ENCODE measurements at regions not wholly inside any gene's neighbourhood (a gene's known extent, or its start where the extent isn't known, plus 50 kb on each side); places are given as distances from the start of the nearest gene placed in this dataset.

DNA sequence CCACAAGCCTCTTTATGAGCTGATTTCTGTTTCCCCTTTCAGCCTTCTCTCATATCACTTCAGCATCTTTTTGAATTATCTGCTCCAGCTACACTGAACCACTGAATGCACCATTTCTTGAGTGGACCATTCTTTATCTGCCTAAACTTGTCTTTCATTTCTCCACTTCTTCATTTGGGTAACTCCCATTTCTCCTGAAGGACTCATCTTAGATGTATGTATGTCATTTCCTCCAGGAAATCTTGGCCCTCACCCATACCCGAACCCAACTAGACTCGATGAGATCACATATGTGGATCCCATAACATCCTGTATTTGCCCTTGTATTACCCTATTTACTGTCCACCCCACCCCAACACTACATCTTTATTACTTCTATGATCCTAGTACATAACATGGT lies 249.8 kb downstream of the KIF4B start:
- TF ChIP-seq RCOR1 (IDR thresholded peaks at IDR 0.05; ENCODE audit: insufficient replicate concordance, low read length) (no peak), CTCF (conservative IDR thresholded peaks at IDR 0.05; ENCODE audit: low read depth, low read length) (no peak), POLR2A (IDR thresholded peaks at IDR 0.05; ENCODE audit: low read depth, low read length) (no peak), SMC3 (IDR thresholded peaks at IDR 0.05; ENCODE audit: low read depth, low read length) (no peak), MAZ (IDR thresholded peaks at IDR 0.05; ENCODE audit: borderline replicate concordance, low read depth, low read length) (no peak), MAFK (IDR thresholded peaks at IDR 0.05; ENCODE audit: low read depth, low read length) (no peak), RAD21 (IDR thresholded peaks at IDR 0.05; ENCODE audit: low read length) (no peak), USF2 (IDR thresholded peaks at IDR 0.05; ENCODE audit: low read depth, low read length) (no peak), CEBPB (IDR thresholded peaks at IDR 0.05; ENCODE audit: low read depth, low read length) (no peak), RFX5 (IDR thresholded peaks at IDR 0.05; ENCODE audit: low read depth, low read length) (no peak), MXI1 (IDR thresholded peaks at IDR 0.05; ENCODE audit: borderline replicate concordance, low read depth, low read length) (no peak)
- TF ChIP-seq, protein P1, sequence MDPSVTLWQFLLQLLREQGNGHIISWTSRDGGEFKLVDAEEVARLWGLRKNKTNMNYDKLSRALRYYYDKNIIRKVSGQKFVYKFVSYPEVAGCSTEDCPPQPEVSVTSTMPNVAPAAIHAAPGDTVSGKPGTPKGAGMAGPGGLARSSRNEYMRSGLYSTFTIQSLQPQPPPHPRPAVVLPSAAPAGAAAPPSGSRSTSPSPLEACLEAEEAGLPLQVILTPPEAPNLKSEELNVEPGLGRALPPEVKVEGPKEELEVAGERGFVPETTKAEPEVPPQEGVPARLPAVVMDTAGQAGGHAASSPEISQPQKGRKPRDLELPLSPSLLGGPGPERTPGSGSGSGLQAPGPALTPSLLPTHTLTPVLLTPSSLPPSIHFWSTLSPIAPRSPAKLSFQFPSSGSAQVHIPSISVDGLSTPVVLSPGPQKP (IDR thresholded peaks at IDR 0.05; ENCODE audit: borderline replicate concordance, low read depth, low read length): no peak
